ENCODE measurements at regions not wholly inside any gene's neighbourhood (a gene's known extent, or its start where the extent isn't known, plus 50 kb on each side); places are given as distances from the start of the nearest gene placed in this dataset.
"Not testable (repeated sequence)": the region's sequence is repeated elsewhere in the genome, so short reads cannot be mapped to it uniquely, and the experiment has no call there.

GRCh38 chr3:181533811-181534210 lies 177.9 kb upstream of the SOX2 start:
- no peak for DNase-seq (ENCODE audit: low read depth)

DNA sequence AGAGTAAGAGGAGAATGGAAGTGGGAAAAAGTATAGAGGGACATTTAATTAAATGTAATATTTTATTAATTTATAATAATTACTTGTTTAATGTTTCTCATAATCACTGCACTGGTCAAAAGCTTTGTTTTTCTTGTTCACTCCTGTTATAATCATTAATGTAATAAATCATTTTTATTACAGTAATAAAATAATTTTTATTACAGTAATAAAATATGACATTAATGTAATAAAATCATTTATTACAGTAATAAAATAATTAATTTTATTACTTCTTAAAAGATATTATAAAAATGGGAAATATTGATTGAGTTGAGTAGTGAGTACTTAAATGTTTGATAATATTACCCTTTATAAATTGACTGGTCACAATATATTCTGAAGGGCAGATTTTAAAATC lies 181.1 kb upstream of the SOX2 start:
- DNase-seq (ENCODE audit: low read depth): no peak

- DNase-seq (ENCODE audit: low read depth): no peak
Measured at GRCh38 chr3:181521831-181522230, 189.9 kb upstream of the SOX2 start.

GRCh38 chr3:181518222-181518621 lies 193.5 kb upstream of the SOX2 start:
- DNase-seq (ENCODE audit: low read depth): no peak

DNA sequence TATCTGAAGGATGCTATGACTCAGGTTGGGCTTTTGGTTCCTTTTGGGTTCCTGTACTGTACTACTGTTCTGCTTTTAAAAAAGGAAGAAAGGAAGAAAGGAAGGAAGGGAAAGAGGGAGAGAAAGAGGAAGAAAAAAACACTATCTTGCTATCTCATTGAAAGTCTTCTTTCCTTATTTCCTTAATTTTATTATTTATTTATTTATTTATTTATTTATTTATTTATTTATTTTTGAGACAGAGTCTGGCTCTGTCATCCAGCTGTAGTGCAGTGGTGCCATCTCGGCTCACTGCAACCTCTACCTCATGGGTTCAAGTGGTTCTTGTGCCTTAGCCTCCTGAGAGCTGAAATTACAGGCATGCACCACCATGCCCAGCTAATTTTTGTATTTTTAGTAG lies 198.9 kb upstream of the SOX2 start:
- DNase-seq (ENCODE audit: low read depth): no peak

GRCh38 chr3:181510500-181510899 lies 201.2 kb upstream of the SOX2 start:
- no peak for DNase-seq (ENCODE audit: low read depth)

GRCh38 chr3:181497358-181497757 lies 214.4 kb upstream of the SOX2 start:
- DNase-seq (ENCODE audit: low read depth): no peak

- DNase-seq (ENCODE audit: low read depth): no peak
Measured at GRCh38 chr3:181493423-181493822, 218.3 kb upstream of the SOX2 start.

DNA sequence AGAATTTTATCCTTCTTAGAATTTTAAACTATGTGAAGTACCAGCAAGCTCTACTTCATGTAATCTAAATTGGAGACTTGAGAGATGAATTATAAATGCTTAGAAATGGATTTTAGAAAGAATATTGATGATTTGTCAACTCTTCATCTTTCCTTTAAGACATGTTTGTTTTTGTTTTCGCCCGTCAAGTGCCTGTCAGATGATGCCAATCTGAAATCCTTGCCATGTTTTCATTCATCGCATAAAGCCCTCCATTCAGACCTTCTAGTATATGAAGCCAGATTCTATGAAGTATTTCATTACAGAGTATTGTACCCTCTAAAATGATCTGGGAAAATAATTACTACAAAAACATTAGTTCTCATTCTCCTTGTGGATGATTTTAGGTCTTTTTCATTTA lies 223.2 kb upstream of the SOX2 start:
- no peak for DNase-seq (ENCODE audit: low read depth)

- DNase-seq (ENCODE audit: low read depth): no peak
Measured at GRCh38 chr3:181487236-181487978, 224.3 kb upstream of the SOX2 start.

DNA sequence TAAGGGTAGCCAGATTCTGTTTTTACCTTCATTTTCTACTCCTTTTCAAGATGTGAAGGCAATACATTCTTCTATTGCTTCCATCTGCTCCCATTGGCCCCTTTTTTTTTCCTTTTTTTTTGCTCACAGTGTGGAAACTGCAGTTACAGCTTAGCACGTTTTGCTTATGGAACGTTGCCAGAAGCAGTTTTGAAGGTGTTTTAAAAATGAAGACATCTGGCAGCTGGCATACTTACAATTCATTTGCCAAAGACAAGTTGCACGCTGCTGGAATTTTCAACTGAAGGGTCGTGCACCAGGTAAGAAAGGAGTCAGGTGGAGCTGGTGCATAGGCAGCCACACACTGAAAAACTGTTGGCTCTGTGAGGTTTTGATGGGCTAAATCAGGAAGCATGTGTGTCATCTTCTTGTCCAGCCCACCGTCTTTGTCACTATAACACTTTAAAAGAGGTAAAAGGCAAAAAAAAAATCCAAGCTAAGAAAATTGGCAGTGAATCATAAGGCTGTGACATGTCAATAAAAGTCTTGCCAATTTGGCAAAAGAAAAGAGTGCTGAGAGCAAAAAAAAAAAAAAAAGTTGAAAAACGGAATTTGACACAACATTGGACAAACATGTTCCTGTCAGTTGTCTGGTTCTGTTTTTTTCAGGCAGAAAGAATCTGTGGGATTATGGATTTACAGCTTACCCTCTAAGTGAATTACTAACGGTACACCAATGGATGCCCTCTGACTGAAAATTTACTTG lies 225.4 kb upstream of the SOX2 start:
- DNase-seq (ENCODE audit: low read depth): no peak

DNA sequence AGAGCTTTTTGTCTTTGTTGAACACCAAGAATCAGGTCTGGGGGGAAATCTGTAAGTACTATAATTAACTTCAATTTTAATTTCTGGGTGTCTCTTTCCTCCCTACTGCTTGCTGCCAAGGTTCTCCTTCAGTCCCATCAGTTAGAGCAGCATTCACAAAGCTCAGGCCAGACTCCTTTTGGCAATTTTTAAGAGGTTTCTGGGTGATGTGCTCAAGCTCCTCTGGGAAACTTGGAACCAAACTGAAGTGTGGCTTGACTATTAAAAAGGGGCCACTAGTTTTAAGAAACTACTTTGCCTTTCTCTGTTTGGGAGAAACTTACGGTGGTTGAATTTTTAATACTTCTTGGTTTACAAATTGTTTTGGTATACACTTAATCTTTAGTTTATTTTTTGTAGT lies 227.7 kb upstream of the SOX2 start:
- DNase-seq (ENCODE audit: low read depth): no peak

DNA sequence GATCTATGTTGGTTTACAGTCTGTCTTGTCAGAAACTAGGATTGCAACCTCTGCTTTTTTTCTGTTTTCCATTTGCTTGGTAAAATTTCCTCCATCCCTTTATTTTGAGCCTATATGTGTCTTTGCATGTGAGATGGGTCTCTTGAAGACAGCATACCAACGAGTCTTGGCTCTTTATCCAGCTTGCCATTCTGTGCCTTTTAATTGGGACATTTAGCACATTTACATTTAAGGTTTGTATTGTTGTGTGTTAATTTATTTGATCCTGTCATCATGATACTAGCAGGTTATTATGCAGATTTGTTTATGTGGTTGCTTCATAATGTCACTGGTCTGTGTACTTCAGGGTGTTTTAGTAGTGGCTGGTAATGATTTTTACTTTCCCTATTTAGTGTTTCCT lies 236.6 kb upstream of the SOX2 start:
- not testable (repeated sequence) for DNase-seq (ENCODE audit: low read depth)

DNA sequence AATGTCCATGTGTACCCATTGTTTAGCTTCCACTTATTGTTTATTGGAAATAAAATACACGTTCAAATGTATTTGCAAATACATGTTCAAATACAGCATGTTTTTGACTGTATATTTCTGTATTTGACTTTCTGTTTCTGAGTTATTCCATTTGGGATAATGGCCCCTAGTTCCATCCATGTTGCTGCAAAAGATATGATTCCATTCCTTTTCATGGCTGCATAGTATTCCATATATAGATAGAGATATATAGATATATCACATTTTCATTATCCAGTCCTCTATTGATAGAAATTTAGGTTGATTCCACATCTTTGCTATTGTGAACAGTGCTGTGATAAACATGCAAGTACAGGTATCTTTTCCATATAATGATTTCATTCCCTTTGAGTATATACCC lies 241.4 kb upstream of the SOX2 start:
- DNase-seq (ENCODE audit: low read depth): no peak

DNA sequence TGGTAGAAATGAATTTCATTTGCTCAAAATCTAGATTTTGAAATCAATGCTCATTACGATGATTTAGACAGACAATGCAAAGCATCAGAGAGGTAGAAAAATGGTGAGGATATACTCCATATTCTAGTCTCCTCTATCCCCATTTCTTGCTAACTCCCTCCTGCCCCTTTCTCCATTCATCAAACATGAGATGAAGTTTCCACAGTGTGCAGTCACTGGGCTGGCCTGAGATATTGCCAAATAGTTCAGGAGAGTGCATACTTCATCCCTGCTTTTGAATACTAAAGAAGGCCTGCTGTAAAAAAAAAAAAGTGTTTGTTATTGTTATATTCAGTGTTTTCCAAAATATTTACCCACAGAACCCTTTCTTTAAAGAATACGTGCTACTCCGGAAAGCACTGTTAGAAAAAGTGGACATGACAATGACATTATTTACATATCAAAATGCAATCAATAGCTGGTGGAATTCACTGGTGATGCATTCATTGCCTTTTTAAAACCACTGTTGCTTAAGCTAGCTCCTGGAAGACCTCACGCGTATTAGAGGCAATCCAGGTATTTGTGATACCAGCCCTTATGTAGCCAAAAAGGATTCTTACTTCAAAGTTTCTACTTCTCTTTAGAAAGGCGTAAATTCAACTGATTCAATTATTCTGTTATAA lies 247.6 kb upstream of the SOX2 start:
- no peak for DNase-seq (ENCODE audit: low read depth)

GRCh38 chr3:181461381-181461780 lies 250.3 kb upstream of the SOX2 start:
- no peak for DNase-seq (ENCODE audit: low read depth)

GRCh38 chr3:181459516-181459915 lies 252.2 kb upstream of the SOX2 start:
- DNase-seq (ENCODE audit: low read depth): no peak

DNA sequence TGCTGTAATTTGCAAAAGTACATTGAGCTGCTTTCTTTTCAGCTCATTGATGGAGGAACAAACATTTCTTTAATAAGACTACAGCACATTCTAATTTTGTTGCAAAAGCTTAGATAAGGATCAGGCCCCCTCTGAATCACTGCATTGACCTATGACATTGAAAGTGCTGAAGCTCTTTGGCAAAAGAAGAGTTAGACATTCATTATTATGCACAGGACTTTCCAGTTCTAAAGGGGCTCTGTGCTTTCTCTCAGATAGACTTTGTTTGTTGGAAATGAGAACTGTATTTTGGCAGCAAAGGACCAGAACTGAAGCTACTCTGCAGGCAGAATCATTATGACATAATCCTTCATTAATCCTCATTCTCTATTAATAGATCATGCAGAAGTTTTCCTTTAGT lies 252.9 kb upstream of the SOX2 start:
- DNase-seq (ENCODE audit: low read depth): no peak

DNA sequence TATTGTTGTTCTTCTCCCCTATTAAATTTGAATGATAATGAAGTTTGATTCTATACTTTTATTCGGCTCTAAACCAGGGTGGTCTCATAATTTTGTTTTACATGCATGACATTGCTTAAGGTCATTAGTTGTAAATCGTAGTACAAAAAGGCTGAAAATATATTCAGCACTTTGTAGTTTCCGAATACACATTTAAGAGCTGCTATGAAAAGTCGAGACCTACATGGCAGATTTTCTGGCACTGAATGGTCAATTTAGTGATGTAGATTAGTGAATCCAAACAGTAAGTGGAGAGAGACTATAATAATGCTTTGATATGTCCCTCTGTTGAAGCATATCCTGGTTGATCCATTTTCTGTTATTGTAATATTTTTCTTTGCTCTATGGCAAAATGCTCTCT lies 254.0 kb upstream of the SOX2 start:
- no peak for DNase-seq (ENCODE audit: low read depth)

- no peak for DNase-seq (ENCODE audit: low read depth)
Measured at GRCh38 chr3:181457190-181457589, 254.5 kb upstream of the SOX2 start.

DNA sequence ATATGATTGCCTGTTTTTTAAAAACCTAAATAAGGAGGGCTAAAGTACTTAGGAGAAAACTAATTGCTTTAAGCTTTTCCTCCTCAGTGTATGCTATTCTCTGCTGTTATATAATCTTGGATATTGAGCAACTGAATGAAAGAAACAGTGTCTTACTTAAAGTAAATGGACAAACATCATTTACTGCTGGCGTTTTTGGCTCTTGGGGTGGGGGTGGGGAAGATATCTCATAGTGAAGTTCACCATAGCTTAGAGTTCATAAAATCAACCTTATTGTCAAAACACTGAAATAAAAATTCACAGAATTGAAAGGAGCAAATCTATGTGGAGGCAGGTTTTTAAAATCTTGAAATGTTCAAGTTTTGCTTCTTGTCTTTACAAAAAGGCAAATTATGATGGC lies 256.4 kb upstream of the SOX2 start:
- DNase-seq (ENCODE audit: low read depth): no peak

DNA sequence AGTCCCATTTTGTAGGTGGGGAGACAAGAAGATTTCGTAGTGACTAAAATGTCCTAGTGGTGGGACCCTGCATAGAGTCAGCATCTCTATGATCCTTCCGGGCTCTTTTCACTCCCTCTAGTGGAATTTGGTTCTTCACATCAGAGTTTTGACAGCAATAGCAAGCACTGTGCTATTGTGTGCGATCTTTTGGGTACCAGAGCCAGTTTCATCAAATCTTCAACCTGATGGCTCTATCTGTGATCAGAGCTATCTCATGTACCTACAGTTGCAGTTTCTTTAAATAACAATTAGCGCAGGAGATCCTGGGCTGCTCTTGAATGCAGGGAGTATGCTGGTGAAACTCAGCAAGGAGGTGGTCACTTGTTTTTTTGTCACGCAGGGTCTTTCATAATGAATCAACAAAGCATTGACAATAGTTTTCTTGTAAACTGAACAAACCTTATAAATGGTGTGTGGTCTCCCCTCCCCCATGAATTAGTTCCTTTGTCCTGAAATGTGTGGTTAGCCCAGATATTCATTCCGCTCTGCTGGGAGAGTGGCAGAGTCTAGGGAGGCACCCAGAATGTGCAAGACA lies 257.2 kb upstream of the SOX2 start:
- DNase-seq (ENCODE audit: low read depth): no peak

DNA sequence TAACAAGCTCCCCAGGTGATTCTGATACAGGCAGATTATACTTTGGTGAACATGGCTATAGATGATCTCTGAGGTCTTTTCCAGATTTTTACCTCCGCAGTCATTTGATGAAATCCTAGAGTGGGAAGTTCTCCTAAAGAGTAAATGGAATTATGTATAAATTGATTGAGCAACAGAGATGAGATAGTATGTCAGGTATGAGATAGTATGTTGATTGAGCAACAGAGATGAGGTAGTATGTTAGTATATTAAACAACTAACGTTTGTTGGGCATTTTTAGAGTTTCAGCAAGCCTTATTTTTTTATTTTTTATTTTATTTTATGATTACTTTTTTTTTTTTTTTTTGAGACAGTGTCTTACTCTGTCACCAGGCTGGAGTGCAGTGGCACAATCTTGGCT lies 265.0 kb upstream of the SOX2 start:
- DNase-seq (ENCODE audit: low read depth): no peak

All from stimulated activated CD8-positive, alpha-beta memory T cell treated with anti-CD3 and anti-CD28 coated beads, Interleukin-15, amount 100 ng/mL, for 24 hours (primary cell).